ENCODE measurements at regions not wholly inside any gene's neighbourhood (a gene's known extent, or its start where the extent isn't known, plus 50 kb on each side); places are given as distances from the start of the nearest gene placed in this dataset.

DNA sequence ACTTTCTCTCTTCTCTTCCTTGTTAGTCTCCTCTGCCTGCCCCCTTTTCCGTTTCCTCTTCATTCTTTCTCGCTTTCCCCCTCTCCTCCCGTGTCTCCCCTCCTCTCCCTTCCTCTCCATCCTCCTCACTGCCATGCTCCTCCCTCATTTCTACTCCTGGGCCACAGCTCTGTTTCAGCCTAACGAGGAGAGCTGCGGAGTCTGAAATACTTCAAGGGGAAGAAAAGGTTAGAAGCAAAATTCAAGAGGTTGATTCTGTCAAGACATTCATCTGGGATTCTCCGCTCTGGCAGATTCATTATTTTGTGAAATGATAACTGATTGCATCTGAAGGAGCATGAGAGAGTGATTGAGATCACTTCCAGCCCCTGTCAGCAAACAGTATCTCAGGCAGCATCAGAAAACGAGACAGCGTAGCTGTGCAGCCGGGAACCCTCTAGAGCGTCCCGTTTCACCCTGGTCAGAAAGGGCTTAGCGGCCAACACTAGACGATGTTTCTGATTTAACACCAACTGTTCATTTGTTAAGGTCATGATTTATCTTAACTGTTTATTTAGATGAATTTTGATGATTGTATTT, 279.3 kb upstream of the B3GAT1 start:
- TF ChIP-seq, protein P1, sequence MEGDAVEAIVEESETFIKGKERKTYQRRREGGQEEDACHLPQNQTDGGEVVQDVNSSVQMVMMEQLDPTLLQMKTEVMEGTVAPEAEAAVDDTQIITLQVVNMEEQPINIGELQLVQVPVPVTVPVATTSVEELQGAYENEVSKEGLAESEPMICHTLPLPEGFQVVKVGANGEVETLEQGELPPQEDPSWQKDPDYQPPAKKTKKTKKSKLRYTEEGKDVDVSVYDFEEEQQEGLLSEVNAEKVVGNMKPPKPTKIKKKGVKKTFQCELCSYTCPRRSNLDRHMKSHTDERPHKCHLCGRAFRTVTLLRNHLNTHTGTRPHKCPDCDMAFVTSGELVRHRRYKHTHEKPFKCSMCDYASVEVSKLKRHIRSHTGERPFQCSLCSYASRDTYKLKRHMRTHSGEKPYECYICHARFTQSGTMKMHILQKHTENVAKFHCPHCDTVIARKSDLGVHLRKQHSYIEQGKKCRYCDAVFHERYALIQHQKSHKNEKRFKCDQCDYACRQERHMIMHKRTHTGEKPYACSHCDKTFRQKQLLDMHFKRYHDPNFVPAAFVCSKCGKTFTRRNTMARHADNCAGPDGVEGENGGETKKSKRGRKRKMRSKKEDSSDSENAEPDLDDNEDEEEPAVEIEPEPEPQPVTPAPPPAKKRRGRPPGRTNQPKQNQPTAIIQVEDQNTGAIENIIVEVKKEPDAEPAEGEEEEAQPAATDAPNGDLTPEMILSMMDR (IDR thresholded peaks at IDR 0.05; ENCODE audit: control extremely low read depth, extremely low read depth, low read depth, missing control alignments), result no peak
- DNase-seq (ENCODE audit: extremely low spot score), result no peak
- POLR2A ChIA-PET, result no interaction called here
- CTCF ChIA-PET, result no interaction called here

GRCh38 chr11:134689886-134690285, 277.8 kb upstream of the B3GAT1 start:
- ChIA-PET POLR2A (no interaction called here), CTCF (no interaction called here)

GRCh38 chr11:134687548-134687947, 275.5 kb upstream of the B3GAT1 start:
- ChIA-PET POLR2A (no interaction called here), CTCF (interaction anchor here (1.0 kb wide), 1 partner anchor 23 kb away, joined by 3 read pairs; no protein-coding TSS in a partner anchor)
- TF ChIP-seq, protein P1 (IDR thresholded peaks at IDR 0.05; ENCODE audit: control extremely low read depth, extremely low read depth, low read depth, missing control alignments), result no peak
- no peak for DNase-seq (ENCODE audit: extremely low spot score)

More at GRCh38 chr11:134689886-134690285, 277.8 kb upstream of the B3GAT1 start:
- DNase-seq (ENCODE audit: extremely low spot score), result no peak
- TF ChIP-seq, protein P1 (IDR thresholded peaks at IDR 0.05; ENCODE audit: control extremely low read depth, extremely low read depth, low read depth, missing control alignments), result no peak

GRCh38 chr11:134686460-134687061, 274.5 kb upstream of the B3GAT1 start:
- TF ChIP-seq, protein P1 (IDR thresholded peaks at IDR 0.05; ENCODE audit: control extremely low read depth, extremely low read depth, low read depth, missing control alignments), result no peak
- ChIA-PET POLR2A (no interaction called here), CTCF (no interaction called here)
- no peak for DNase-seq (ENCODE audit: extremely low spot score)

DNA sequence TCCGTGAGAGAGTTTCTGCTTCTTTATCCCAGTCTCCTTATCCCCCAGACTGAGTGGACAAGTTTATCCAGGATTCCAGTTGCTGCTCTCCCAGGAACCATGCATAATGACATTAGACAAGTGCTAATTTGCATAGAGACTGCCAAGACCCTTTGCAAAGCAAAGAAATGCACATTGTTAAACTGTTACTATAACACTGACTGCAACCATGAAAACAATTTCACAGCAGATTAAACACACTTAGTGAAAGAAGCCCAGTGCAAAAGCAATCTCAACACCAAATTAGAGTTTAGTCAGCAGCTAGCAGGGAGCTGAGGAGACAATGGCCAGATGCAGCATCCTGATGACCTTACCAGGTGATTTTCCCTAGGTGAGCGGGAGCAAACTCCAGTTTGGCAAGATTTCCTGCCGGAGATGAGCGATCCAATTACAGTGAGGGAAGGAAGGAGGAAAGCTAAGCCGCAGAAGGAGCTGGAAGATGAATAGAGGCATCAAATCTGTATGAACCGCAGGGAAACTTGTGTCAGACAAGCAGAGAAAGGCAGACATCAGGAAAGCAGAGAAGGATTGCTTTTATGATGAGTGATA, 273.8 kb upstream of the B3GAT1 start:
- CTCF ChIA-PET, result no interaction called here
- TF ChIP-seq, protein P1 (IDR thresholded peaks at IDR 0.05; ENCODE audit: control extremely low read depth, extremely low read depth, low read depth, missing control alignments), result no peak
- no peak for DNase-seq (ENCODE audit: extremely low spot score)
- POLR2A ChIA-PET, result no interaction called here

GRCh38 chr11:134684576-134684975, 272.5 kb upstream of the B3GAT1 start:
- no peak for DNase-seq (ENCODE audit: extremely low spot score)
- ChIA-PET CTCF (no interaction called here), POLR2A (no interaction called here)
- TF ChIP-seq, protein P1 (IDR thresholded peaks at IDR 0.05; ENCODE audit: control extremely low read depth, extremely low read depth, low read depth, missing control alignments), result no peak

Measured in GM10248 (cell line).